Activated naive CD4-positive, alpha-beta T cell treated with anti-CD3 and anti-CD28 coated beads, Interleukin-2, amount 50 U/mL, for 72 hours (primary cell): ENCODE measurements at regions not wholly inside any gene's neighbourhood (a gene's known extent, or its start where the extent isn't known, plus 50 kb on each side); places are given as distances from the start of the nearest gene placed in this dataset.

ENCODE experiments used
- ATAC-seq, 2 donors: fragments of 150-1000 bp; cut with Tn5 transposase; 2 replicates each; pipeline ENCODE4 v1.10.0; 2021; ENCODE audit warnings: mild to moderate bottlenecking in 2 of 2, moderate library complexity in 2 of 2
- DNase-seq, 2 donors: peaks; one replicate each; pipeline ENCODE4 v3.0.0; 2021 to 2022; ENCODE audit warnings: low spot score in 2 of 2
- H3K27ac Mint-ChIP-seq, 2 donors: one replicate each; pipeline ENCODE4 v1.8.0; 2022; ENCODE audit warnings: mild to moderate bottlenecking in 2 of 2, mixed read lengths in 2 of 2
- H3K36me3 Mint-ChIP-seq, 2 donors: one replicate each; pipeline ENCODE4 v1.8.0; 2022; ENCODE audit warnings: mixed read lengths in 2 of 2
- H3K9me3 Mint-ChIP-seq, 2 donors: one replicate each; pipeline ENCODE4 v1.8.0; 2022; ENCODE audit warnings: mixed read lengths in 2 of 2

DNA sequence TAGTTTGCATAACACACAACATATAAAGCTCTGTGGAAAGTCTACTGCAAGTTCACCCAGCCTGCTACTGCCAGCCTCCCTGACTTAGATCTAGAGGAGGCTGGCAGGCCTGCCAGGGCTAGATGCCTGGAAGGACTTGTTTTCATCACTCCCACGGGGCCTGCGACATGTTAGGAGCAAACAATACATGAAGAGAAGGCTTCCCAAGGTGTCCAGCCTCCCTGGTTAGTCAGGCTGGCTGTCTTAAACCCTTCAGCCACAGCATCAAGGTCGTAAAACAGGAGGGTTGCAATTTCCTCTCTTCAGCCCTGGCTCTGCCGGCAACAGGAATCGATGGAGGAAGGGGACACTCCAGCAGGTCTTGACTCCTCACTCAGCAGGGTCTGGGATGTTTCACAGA is 104.5 kb downstream of the NGF start:
- H3K36me3 Mint-ChIP-seq = no peaks in the 10 kb centered on the region
- no peaks in the 10 kb centered on the region for H3K9me3 Mint-ChIP-seq
- no peak for DNase-seq
- ATAC-seq = no peak
- no peak overlapping the region for H3K27ac Mint-ChIP-seq

DNA sequence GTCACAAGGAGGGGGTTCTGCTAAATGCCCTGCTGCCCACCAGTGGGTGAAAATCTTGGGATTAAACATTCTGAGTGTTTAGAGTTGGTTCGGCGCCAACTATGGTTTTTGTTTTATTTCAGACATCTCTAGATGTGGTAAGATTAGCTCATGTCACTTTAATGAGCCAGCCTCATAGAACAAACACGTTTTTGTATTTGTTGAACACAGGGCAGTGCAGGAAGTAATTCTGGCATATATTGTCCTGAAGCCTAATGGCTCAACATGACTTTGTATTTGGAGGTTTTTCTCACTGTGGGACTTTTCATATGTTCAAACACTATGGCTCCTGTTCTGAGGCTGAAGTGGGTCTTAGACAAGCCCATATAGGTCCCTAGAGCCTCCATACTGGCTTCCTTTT is 107.8 kb downstream of the NGF start:
- Mint-ChIP-seq H3K27ac (no peak overlapping the region), H3K9me3 (no peaks in the 10 kb centered on the region), H3K36me3 (no peaks in the 10 kb centered on the region)
- DNase-seq (no peak), ATAC-seq (no peak)

GRCh38 chr1:115229016-115229415 is 109.0 kb downstream of the NGF start:
- Mint-ChIP-seq H3K9me3 (no peaks in the 10 kb centered on the region), H3K27ac (no peak overlapping the region), H3K36me3 (no peaks in the 10 kb centered on the region)
- DNase-seq (no peak), ATAC-seq (no peak)

GRCh38 chr1:115228191-115228590 is 109.9 kb downstream of the NGF start:
- ATAC-seq (no peak), DNase-seq (no peak)
- no peak overlapping the region for H3K27ac Mint-ChIP-seq
- H3K36me3 Mint-ChIP-seq = no peaks in the 10 kb centered on the region
- no peaks in the 10 kb centered on the region for H3K9me3 Mint-ChIP-seq

- ATAC-seq (no peak), DNase-seq (no peak)
- no peaks in the 10 kb centered on the region for H3K36me3 Mint-ChIP-seq
- H3K9me3 Mint-ChIP-seq = no peaks in the 10 kb centered on the region
- H3K27ac Mint-ChIP-seq = no peak overlapping the region
Measured at GRCh38 chr1:115227346-115228082, 110.5 kb downstream of the NGF start.

DNA sequence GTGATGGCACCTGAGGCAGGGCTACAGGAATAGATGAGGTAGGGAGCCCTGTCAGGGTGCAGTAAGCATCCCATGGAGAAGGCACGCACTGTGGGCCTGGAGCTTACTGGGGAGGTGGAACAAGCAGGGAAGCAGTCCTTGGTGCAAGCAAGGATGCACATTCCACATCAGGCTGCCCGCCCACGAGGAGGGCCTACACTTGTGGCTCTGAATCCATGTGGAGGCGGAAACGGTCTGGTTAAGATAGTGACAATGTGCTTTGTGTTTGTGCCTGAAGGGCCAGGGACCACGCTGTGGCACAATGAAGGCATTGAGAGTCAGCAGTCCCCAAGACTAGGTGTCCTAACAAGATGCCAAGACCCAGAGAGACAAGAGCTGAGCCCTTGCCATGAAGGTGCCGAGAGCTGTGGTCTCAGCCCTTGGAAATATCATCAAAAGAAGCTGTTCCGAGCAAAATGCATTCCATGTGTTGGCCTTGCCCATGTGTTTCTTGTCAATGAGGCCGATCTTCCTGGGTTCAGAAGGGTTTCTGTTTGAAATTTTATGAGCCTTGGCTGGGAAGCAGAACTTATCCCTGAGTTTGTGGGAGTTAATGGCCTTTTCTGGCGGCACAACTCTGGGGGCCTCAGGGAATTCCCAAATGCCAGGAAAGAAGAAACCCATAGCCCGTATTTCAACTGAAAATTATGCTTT is 111.9 kb downstream of the NGF start:
- Mint-ChIP-seq H3K9me3 (no peaks in the 10 kb centered on the region), H3K27ac (no peak overlapping the region), H3K36me3 (no peaks in the 10 kb centered on the region)
- DNase-seq (no peak), ATAC-seq (no peak)

GRCh38 chr1:115224636-115225035 is 113.4 kb downstream of the NGF start:
- no peak for DNase-seq
- no peaks in the 10 kb centered on the region for H3K9me3 Mint-ChIP-seq
- no peaks in the 10 kb centered on the region for H3K36me3 Mint-ChIP-seq
- no peak overlapping the region for H3K27ac Mint-ChIP-seq
- no peak for ATAC-seq

DNA sequence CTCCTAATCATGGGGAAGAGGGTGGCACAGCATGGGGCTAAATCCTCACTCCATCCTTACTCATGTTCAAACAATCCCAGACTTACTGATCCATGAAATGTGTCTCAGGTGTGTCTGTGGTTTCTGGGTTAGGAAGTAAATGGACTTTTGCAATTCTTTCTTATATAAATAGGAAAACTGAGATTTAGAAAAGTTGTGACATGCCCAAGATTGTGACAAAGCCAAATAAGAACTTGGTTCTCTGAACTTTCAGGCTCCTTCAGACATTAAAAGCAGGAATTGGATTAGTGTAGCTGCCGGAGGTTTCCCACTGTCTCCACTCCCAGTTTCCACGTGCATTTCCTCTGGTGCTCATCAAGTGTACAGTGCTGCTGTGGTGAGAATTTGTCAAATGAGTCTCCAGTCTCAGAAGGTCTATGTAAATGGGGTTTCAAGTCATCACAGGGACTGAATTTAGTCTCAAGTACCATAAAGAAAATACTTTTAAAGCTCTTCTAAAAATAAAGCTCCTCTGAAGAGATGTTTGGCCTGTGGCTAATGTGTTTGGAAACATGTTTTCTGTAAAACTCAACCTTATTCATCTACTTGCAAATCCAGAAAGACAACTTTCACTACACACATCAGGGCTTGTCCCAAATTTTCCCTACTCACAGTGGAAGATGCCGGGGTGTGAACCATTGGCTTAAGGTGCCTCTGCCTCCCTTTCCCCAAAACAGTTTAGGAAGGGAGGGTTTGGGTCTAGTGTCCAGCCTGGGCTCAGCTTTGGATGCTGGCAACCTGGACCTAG is 115.2 kb downstream of the NGF start:
- Mint-ChIP-seq H3K27ac (no peak overlapping the region), H3K9me3 (no peaks in the 10 kb centered on the region), H3K36me3 (no peaks in the 10 kb centered on the region)
- ATAC-seq = no peak
- no peak for DNase-seq

GRCh38 chr1:115220340-115221270 is 117.4 kb downstream of the NGF start:
- Mint-ChIP-seq H3K9me3 (no peaks in the 10 kb centered on the region), H3K27ac (no peak overlapping the region), H3K36me3 (no peaks in the 10 kb centered on the region)
- ATAC-seq (no peak), DNase-seq (no peak)

GRCh38 chr1:115219927-115220326 is 118.1 kb downstream of the NGF start:
- Mint-ChIP-seq H3K27ac (no peak overlapping the region), H3K9me3 (no peaks in the 10 kb centered on the region), H3K36me3 (no peaks in the 10 kb centered on the region)
- DNase-seq = no peak
- ATAC-seq = no peak

DNA sequence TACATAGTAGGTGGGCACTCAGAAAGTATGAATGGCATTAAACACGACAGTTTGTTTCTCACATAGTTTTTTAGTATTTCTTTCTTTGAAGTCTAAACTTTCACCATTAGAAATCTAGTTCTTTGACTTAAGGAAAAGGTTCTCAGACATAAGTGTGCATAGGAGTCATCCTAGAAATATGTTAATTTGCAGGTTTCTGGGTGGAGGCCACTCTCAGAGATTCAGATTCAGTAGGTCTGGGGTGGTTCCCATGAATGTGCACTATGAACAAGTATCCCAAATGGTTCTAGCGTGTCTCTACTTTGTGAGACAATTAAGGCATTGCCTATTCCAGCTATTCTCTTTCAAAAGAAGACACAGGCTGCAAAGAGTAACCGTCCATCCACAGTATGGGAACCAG is 119.3 kb downstream of the NGF start:
- H3K36me3 Mint-ChIP-seq = no peaks in the 10 kb centered on the region
- no peak for ATAC-seq
- no peak overlapping the region for H3K27ac Mint-ChIP-seq
- no peak for DNase-seq
- H3K9me3 Mint-ChIP-seq = no peaks in the 10 kb centered on the region

DNA sequence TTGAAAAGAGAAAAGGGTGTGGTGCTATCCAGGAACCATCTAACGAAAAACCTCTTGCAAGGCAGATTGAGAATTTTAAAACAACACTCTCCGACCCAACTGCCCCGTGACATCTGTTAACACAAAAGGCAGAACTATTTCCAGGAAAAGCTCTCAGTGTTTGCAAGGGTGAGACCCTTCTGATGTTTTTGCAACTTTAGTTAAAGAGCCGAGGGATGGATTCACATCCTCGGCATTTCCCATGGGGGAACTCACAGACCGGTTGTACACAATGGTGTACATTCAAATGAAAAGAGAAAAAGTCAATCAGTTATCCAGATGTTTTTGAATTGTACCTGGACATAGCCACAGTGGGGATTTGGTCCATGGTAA is 120.0 kb downstream of the NGF start:
- no peak for ATAC-seq
- no peaks in the 10 kb centered on the region for H3K36me3 Mint-ChIP-seq
- DNase-seq = no peak
- H3K27ac Mint-ChIP-seq = no peak overlapping the region
- peaks cover 0 to 2% of the 10 kb centered on the region in 2 donors for H3K9me3 Mint-ChIP-seq

GRCh38 chr1:115217150-115218033 is 120.7 kb downstream of the NGF start:
- Mint-ChIP-seq H3K9me3 (peaks cover 0 to 7% of the 10 kb centered on the region in 2 donors), H3K27ac (no peak overlapping the region), H3K36me3 (no peaks in the 10 kb centered on the region)
- ATAC-seq (no peak), DNase-seq (no peak)

DNA sequence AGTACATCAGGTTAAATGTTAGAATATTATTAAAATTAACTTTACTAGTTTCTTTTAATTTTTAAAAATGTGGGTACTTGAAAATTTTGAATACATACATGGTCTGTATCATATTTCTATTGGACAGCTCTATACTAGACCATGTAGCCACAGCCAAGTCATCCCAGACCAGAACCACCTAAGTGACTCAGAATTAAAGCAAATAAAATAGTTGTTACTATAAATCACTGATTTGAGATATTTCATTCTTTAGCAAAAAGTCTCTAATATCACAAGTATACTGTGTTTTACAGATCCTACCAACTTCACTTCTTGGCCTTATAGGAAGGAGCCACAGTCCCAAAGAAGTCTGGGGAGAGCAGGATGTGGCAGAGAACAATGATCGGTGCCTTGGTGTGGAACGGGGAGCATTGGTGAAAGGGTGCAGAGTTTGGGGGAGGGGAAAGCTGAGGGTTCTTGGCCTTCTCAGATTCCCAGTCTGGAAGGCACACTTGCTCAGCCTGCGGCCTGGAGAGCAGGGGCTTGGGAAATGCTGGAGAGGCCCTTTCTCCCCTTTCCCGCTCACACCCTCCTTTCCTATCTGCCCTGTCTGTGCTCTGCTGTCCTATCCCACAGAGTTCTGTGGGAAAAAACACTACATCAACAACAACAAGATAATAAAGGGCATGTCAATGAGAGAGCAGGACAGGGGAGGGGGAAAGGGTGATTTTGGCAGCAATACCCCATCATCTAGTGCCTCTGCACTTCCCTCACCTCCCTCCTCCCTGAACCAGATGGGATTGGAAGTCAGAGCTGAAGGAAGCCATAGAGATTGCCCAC is 122.1 kb downstream of the NGF start:
- no peak for ATAC-seq
- Mint-ChIP-seq H3K36me3 (no peaks in the 10 kb centered on the region), H3K9me3 (peaks cover 0 to 7% of the 10 kb centered on the region in 2 donors)

GRCh38 chr1:115215110-115215509 is 122.9 kb downstream of the NGF start:
- DNase-seq = no peak
- Mint-ChIP-seq H3K27ac (no peak overlapping the region), H3K36me3 (no peaks in the 10 kb centered on the region), H3K9me3 (peaks cover 0 to 7% of the 10 kb centered on the region in 2 donors)
- no peak for ATAC-seq

More for the DNA sequence above, 122.1 kb downstream of the NGF start:
- DNase-seq = no peak
- H3K27ac Mint-ChIP-seq = no peak overlapping the region
